Upper lobe of left lung (tissue), 4 donors: ENCODE measurements at regions not wholly inside any gene's neighbourhood (a gene's known extent, or its start where the extent isn't known, plus 50 kb on each side); places are given as distances from the start of the nearest gene placed in this dataset.

ENCODE experiments used
- POLR2A ChIP-seq, 4 donors: fragments of 450-650 bp; IDR thresholded peaks; one replicate each; pipeline ENCODE4 v1.5.1; 2016 to 2017; ENCODE audit warnings: antibody characterized with exemption in 4 of 4, mild to moderate bottlenecking in 2 of 4
- TF ChIP-seq, protein P1 (sequence below), 6 experiments: fragments of 450-650 bp in 4 of 6; fragments of 200-600 bp in 2 of 6; sonication (generic) in 2 of 6; IDR thresholded peaks; one replicate each; pipeline ENCODE4 v1.5.1; 2016 to 2019; ENCODE audit warnings: antibody characterized with exemption in 6 of 6

DNA sequence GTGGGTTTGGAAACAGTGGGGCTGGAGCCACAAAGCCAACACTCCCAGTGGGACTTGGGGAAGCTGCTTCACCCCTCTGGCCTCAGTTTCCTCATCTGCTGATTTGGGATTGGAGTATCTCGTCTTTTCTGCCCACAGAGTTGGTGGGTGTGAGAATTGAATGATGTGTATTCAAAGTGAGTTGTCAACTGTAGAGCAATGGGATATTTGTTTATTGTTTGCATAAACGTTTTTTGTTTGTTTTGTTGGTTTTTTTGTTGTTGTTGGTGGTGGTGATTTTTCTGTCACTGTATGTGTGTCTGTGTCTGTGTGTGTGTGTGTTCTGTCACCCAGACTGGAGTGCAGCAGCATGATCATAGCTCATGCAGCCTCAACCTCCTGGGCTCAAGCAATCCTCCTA, 542.0 kb downstream of the MIAT start:
- TF ChIP-seq, protein P1, sequence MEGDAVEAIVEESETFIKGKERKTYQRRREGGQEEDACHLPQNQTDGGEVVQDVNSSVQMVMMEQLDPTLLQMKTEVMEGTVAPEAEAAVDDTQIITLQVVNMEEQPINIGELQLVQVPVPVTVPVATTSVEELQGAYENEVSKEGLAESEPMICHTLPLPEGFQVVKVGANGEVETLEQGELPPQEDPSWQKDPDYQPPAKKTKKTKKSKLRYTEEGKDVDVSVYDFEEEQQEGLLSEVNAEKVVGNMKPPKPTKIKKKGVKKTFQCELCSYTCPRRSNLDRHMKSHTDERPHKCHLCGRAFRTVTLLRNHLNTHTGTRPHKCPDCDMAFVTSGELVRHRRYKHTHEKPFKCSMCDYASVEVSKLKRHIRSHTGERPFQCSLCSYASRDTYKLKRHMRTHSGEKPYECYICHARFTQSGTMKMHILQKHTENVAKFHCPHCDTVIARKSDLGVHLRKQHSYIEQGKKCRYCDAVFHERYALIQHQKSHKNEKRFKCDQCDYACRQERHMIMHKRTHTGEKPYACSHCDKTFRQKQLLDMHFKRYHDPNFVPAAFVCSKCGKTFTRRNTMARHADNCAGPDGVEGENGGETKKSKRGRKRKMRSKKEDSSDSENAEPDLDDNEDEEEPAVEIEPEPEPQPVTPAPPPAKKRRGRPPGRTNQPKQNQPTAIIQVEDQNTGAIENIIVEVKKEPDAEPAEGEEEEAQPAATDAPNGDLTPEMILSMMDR (IDR thresholded peaks at IDR 0.05), result no peak
- no peak for TF ChIP-seq POLR2A (IDR thresholded peaks at IDR 0.05)
